ENCODE measurements at regions not wholly inside any gene's neighbourhood (a gene's known extent, or its start where the extent isn't known, plus 50 kb on each side); places are given as distances from the start of the nearest gene placed in this dataset.

GRCh38 chr6:144744720-144745119 is 459.6 kb downstream of the UTRN start:
- Histone ChIP-seq H3K27me3 (no peaks in the 10 kb centered on the region), H3K9me3 (no peaks in the 10 kb centered on the region), H3K4me1 (peaks cover 0 to 11% (median 0%) of the 10 kb centered on the region in 4 donors), H3K36me3 (peaks cover 2 to 22% (median 7%) of the 10 kb centered on the region in 4 donors), H3K4me3 (no peak overlapping the region), H3K27ac (no peak overlapping the region)
- ATAC-seq (ENCODE audit: low FRiP score in 2 of 2) (no peak), DNase-seq (no peak)
- 77 to 84% methylated on average over 3 of the region's 3 CpGs for WGBS, 2 donors
- TF ChIP-seq POLR2A (IDR thresholded peaks at IDR 0.05): no peak
- TF ChIP-seq POLR2AphosphoS5 (IDR thresholded peaks at IDR 0.05): no peak
- no peak for TF ChIP-seq CTCF (IDR thresholded peaks at IDR 0.05)
- no peak for TF ChIP-seq EP300 (IDR thresholded peaks at IDR 0.05)

GRCh38 chr6:144745439-144745838 is 460.3 kb downstream of the UTRN start:
- TF ChIP-seq CTCF (IDR thresholded peaks at IDR 0.05): no peak
- no peak for TF ChIP-seq POLR2A (IDR thresholded peaks at IDR 0.05)
- no peak for TF ChIP-seq POLR2AphosphoS5 (IDR thresholded peaks at IDR 0.05)
- TF ChIP-seq EP300 (IDR thresholded peaks at IDR 0.05): no peak
- H3K4me1 ChIP-seq: peaks cover 0 to 11% (median 0%) of the 10 kb centered on the region in 4 donors
- H3K36me3 ChIP-seq: peaks cover 2 to 26% (median 7%) of the 10 kb centered on the region in 4 donors
- 51 to 54% methylated on average over 3 of the region's 3 CpGs for WGBS, 2 donors
- H3K27ac ChIP-seq: no peak overlapping the region
- H3K9me3 ChIP-seq: no peaks in the 10 kb centered on the region
- DNase-seq (no peak), ATAC-seq (ENCODE audit: low FRiP score in 2 of 2) (no peak)
- H3K4me3 ChIP-seq: no peak overlapping the region
- H3K27me3 ChIP-seq: no peaks in the 10 kb centered on the region

- DNase-seq (no peak), ATAC-seq (ENCODE audit: low FRiP score in 2 of 2) (no peak)
- no peak for TF ChIP-seq EP300 (IDR thresholded peaks at IDR 0.05)
- TF ChIP-seq CTCF (IDR thresholded peaks at IDR 0.05): no peak
- no peak for TF ChIP-seq POLR2A (IDR thresholded peaks at IDR 0.05)
- no peak for TF ChIP-seq POLR2AphosphoS5 (IDR thresholded peaks at IDR 0.05)
- peaks cover 0 to 11% (median 0%) of the 10 kb centered on the region in 4 donors for H3K4me1 ChIP-seq
- H3K27ac ChIP-seq: no peak overlapping the region
- peaks cover 2 to 39% (median 13%) of the 10 kb centered on the region in 4 donors for H3K36me3 ChIP-seq
- H3K4me3 ChIP-seq: no peak overlapping the region
- H3K27me3 ChIP-seq: no peaks in the 10 kb centered on the region
- H3K9me3 ChIP-seq: no peaks in the 10 kb centered on the region
- 88 to 100% methylated on average over 1 of the region's 1 CpG for WGBS, 2 donors
Observed at GRCh38 chr6:144746902-144747469, 461.9 kb downstream of the UTRN start.

GRCh38 chr6:144749263-144749662 is 464.1 kb downstream of the UTRN start:
- peaks cover 2 to 57% (median 16%) of the 10 kb centered on the region in 4 donors for H3K36me3 ChIP-seq
- H3K9me3 ChIP-seq: no peaks in the 10 kb centered on the region
- H3K4me3 ChIP-seq: no peak overlapping the region
- H3K27me3 ChIP-seq: no peaks in the 10 kb centered on the region
- H3K27ac ChIP-seq: no peak overlapping the region
- no peaks in the 10 kb centered on the region for H3K4me1 ChIP-seq
- ATAC-seq (ENCODE audit: low FRiP score in 2 of 2) (no peak), DNase-seq (no peak)
- WGBS, 2 donors: 79 to 89% methylated on average over 3 of the region's 3 CpGs
- TF ChIP-seq POLR2AphosphoS5 (IDR thresholded peaks at IDR 0.05) (no peak), POLR2A (IDR thresholded peaks at IDR 0.05) (no peak), EP300 (IDR thresholded peaks at IDR 0.05) (no peak), CTCF (IDR thresholded peaks at IDR 0.05) (no peak)

All from upper lobe of left lung (tissue), 6 donors.